ENCODE measurements at regions not wholly inside any gene's neighbourhood (a gene's known extent, or its start where the extent isn't known, plus 50 kb on each side); places are given as distances from the start of the nearest gene placed in this dataset.
"Not testable (repeated sequence)": the region's sequence is repeated elsewhere in the genome, so short reads cannot be mapped to it uniquely, and the experiment has no call there.

GRCh38 chr4:189001971-189002450 is 862.8 kb downstream of the TRIML1 start:
- no peaks in the 10 kb centered on the region for H3K4me1 ChIP-seq (ENCODE audit: control insufficient read depth, insufficient read depth, low read length)
- TF ChIP-seq, protein P1, sequence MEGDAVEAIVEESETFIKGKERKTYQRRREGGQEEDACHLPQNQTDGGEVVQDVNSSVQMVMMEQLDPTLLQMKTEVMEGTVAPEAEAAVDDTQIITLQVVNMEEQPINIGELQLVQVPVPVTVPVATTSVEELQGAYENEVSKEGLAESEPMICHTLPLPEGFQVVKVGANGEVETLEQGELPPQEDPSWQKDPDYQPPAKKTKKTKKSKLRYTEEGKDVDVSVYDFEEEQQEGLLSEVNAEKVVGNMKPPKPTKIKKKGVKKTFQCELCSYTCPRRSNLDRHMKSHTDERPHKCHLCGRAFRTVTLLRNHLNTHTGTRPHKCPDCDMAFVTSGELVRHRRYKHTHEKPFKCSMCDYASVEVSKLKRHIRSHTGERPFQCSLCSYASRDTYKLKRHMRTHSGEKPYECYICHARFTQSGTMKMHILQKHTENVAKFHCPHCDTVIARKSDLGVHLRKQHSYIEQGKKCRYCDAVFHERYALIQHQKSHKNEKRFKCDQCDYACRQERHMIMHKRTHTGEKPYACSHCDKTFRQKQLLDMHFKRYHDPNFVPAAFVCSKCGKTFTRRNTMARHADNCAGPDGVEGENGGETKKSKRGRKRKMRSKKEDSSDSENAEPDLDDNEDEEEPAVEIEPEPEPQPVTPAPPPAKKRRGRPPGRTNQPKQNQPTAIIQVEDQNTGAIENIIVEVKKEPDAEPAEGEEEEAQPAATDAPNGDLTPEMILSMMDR (conservative IDR thresholded peaks at IDR 0.05) = no peak
- no peak overlapping the region for H3K9ac ChIP-seq (ENCODE audit: extremely low read depth, low read length, poor library complexity, severe bottlenecking)
- Mint-ChIP-seq H3K27ac (no peak overlapping the region), H3K27me3 (ENCODE audit: insufficient read depth) (no peaks in the 10 kb centered on the region), H3K4me1 (no peaks in the 10 kb centered on the region), H3K9me3 (peaks cover 4% of the 10 kb centered on the region), H3K4me3 (no peak overlapping the region), H3K36me3 (ENCODE audit: low read depth) (no peaks in the 10 kb centered on the region)
- no peaks in the 10 kb centered on the region for H3K9me3 ChIP-seq (ENCODE audit: control insufficient read depth, low read length)
- DNase-seq = no peak
- no peak overlapping the region for H3K4me3 ChIP-seq (ENCODE audit: low read length)
- H3K27me3 ChIP-seq (ENCODE audit: control insufficient read depth, insufficient read depth, low read length, poor library complexity, severe bottlenecking) = no peaks in the 10 kb centered on the region
- H3K27ac ChIP-seq (ENCODE audit: low read depth, low read length) = no peak overlapping the region
- no peaks in the 10 kb centered on the region for H3K36me3 ChIP-seq (ENCODE audit: control insufficient read depth, insufficient read depth, low read length)
- 96 to 97% methylated on average over 9 to 15 of the region's 15 CpGs for WGBS, 2 experiments (ENCODE audit: insufficient coverage in 1 of 2, insufficient read length in 1 of 2)

GRCh38 chr4:189002475-189002874 is 863.2 kb downstream of the TRIML1 start:
- Histone ChIP-seq H3K9ac (ENCODE audit: extremely low read depth, low read length, poor library complexity, severe bottlenecking) (no peak overlapping the region), H3K36me3 (ENCODE audit: control insufficient read depth, insufficient read depth, low read length) (no peaks in the 10 kb centered on the region), H3K27ac (ENCODE audit: low read depth, low read length) (no peak overlapping the region), H3K4me1 (ENCODE audit: control insufficient read depth, insufficient read depth, low read length) (no peaks in the 10 kb centered on the region), H3K4me3 (ENCODE audit: low read length) (no peak overlapping the region), H3K9me3 (ENCODE audit: control insufficient read depth, low read length) (no peaks in the 10 kb centered on the region), H3K27me3 (ENCODE audit: control insufficient read depth, insufficient read depth, low read length, poor library complexity, severe bottlenecking) (no peaks in the 10 kb centered on the region)
- no peak overlapping the region for H3K4me3 Mint-ChIP-seq
- H3K27ac Mint-ChIP-seq = no peak overlapping the region
- no peaks in the 10 kb centered on the region for H3K27me3 Mint-ChIP-seq (ENCODE audit: insufficient read depth)
- TF ChIP-seq, protein P1 (conservative IDR thresholded peaks at IDR 0.05) = no peak
- 95 to 100% methylated on average over 8 to 10 of the region's 10 CpGs for WGBS, 2 experiments (ENCODE audit: insufficient coverage in 1 of 2, insufficient read length in 1 of 2)
- no peaks in the 10 kb centered on the region for H3K36me3 Mint-ChIP-seq (ENCODE audit: low read depth)
- H3K9me3 Mint-ChIP-seq = peaks cover 5% of the 10 kb centered on the region
- DNase-seq = no peak
- H3K4me1 Mint-ChIP-seq = peaks cover 1% of the 10 kb centered on the region

DNA sequence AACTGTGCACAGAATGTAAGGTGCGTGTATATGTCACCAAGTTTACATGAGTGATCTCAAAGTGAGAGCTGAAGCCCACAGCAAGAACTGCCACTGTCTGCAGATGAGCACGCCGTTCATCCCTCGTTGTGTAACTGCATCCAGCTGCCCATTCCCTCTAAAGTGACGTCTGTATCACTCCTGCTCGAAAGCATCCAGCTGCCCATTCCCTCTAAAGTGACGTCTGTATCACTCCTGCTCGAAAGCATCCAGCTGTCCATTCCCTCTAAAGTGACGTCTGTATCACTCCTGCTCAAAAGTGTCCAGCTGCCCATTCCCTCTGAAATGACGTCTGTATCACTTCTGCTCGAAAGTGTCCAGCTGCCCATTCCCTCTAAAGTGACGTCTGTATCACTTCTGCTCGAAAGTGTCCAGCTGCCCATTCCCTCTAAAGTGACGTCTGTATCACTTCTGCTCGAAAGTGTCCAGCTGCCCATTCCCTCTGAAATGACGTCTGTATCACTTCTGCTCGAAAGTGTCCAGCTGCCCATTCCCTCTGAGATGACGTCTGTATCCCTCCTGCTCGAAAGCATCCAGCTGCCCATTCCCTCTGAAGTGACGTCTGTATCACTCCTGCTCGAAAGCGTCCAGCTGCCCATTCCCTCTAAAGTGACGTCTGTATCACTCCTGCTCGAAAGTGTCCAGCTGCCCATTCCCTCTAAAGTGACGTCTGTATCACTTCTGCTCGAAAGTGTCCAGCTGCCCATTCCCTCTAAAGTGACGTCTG is 871.4 kb downstream of the TRIML1 start:
- not testable (repeated sequence) for H3K36me3 Mint-ChIP-seq (ENCODE audit: low read depth); H3K27me3 ChIP-seq (ENCODE audit: control insufficient read depth, insufficient read depth, low read length, poor library complexity, severe bottlenecking); H3K27me3 Mint-ChIP-seq (ENCODE audit: insufficient read depth); H3K9ac ChIP-seq (ENCODE audit: extremely low read depth, low read length, poor library complexity, severe bottlenecking); H3K27ac ChIP-seq (ENCODE audit: low read depth, low read length); H3K36me3 ChIP-seq (ENCODE audit: control insufficient read depth, insufficient read depth, low read length); DNase-seq; H3K27ac Mint-ChIP-seq; H3K4me1 Mint-ChIP-seq; H3K9me3 ChIP-seq (ENCODE audit: control insufficient read depth, low read length); H3K4me1 ChIP-seq (ENCODE audit: control insufficient read depth, insufficient read depth, low read length); H3K4me3 ChIP-seq (ENCODE audit: low read length); H3K4me3 Mint-ChIP-seq
- WGBS, 2 experiments (ENCODE audit: insufficient coverage in 1 of 2, insufficient read length in 1 of 2) = 89 to 90% methylated on average over 12 to 21 of the region's 27 CpGs
- peaks cover 15% of the 10 kb centered on the region for H3K9me3 Mint-ChIP-seq

Measured in endodermal cell (in vitro differentiated cells).